H1 (cell line): ENCODE measurements at regions not wholly inside any gene's neighbourhood (a gene's known extent, or its start where the extent isn't known, plus 50 kb on each side); places are given as distances from the start of the nearest gene placed in this dataset.

Experiments
- HDAC2 ChIP-seq, 2 experiments: fragments of 300-600 bp in 1 of 2; sonication (generic) in 1 of 2; IDR thresholded peaks; 2 replicates each; pipeline ENCODE4 v1.6.1; 2011 to 2012; ENCODE audit warnings: low read depth in 2 of 2, low read length in 2 of 2, mild to moderate bottlenecking in 2 of 2, moderate library complexity in 2 of 2, borderline replicate concordance in 1 of 2, inconsistent platforms in 1 of 2

- no peak for TF ChIP-seq HDAC2 (IDR thresholded peaks at IDR 0.05; ENCODE audit: borderline replicate concordance in 1 of 2, low read depth in 2 of 2, low read length in 2 of 2)
- TF ChIP-seq, all 59 proteins: peak for 0
These were observed 189.9 kb upstream of the PRDM1 start (continued) for GRCh38 chr6:105896052-105896820.
